GM18508 (cell line): ENCODE measurements at regions not wholly inside any gene's neighbourhood (a gene's known extent, or its start where the extent isn't known, plus 50 kb on each side); places are given as distances from the start of the nearest gene placed in this dataset.
"Not testable (repeated sequence)": the region's sequence is repeated elsewhere in the genome, so short reads cannot be mapped to it uniquely, and the experiment has no call there.

Experiments
- ATAC-seq: cut with Tn5 transposase; IDR thresholded peaks from one replicate; pipeline ENCODE4 v1.9.1; 2021; ENCODE audit warnings: moderate number of reproducible peaks; ENCODE audit not compliant: insufficient read depth, unreplicated experiment

DNA sequence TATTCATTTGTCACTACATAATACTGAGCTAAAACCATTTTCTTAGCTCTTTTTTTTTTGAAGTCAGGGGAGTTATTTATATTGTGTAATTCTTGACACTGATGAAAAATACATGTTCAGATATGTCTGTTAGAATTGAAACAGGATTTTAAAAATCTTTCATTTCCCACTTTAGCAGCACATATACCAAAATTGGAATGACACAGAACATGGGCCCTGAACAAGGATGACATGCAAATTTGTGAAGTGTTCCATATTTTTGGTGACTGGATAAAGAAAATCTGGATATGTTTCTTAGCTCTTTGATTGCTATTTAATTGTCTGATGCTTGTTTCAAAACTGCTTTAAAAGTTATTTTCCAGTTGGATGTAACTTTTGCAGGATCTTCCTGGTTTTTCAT is 1963.9 kb upstream of the LRRTM1 start:
- ATAC-seq = no peak

DNA sequence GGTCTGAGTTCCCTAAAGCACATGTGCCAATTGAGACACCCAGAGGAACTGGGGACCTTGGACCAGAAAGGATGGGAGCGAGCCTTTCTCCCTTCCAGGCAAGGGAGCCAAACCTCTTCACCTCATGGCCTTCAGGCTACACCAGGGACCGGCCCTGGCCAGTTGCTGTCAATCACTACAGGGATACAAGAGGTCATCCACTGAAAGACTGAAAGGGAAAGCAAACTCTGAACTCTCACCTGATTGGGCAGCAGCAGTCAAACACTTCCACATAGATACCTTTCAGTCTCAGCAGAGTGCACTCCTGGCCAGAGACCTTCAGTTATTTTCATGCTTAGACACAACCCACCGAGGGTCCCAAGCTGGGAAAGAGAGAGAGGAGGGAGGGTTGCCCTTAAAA is 1956.0 kb upstream of the LRRTM1 start:
- ATAC-seq = no peak

DNA sequence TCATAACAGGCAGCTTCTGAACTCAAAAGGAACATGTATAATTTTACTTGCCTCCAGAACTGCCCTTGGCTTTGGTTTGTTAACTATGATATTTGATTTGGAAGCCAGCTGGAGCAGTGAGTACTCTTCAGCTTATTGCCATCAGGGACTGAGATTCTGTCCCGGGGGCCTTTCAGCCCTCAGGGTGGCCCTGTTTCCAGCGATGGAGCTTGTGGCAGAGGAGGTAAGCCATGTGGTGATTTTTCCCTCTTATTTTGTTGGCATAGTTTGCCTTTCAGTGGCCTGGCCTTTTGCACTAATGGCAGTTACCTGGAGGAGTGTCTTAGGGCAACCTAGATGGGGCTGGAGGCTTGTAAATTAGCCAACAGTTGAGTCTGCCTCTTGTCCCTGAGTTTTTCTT is 1955.0 kb upstream of the LRRTM1 start:
- no peak for ATAC-seq

DNA sequence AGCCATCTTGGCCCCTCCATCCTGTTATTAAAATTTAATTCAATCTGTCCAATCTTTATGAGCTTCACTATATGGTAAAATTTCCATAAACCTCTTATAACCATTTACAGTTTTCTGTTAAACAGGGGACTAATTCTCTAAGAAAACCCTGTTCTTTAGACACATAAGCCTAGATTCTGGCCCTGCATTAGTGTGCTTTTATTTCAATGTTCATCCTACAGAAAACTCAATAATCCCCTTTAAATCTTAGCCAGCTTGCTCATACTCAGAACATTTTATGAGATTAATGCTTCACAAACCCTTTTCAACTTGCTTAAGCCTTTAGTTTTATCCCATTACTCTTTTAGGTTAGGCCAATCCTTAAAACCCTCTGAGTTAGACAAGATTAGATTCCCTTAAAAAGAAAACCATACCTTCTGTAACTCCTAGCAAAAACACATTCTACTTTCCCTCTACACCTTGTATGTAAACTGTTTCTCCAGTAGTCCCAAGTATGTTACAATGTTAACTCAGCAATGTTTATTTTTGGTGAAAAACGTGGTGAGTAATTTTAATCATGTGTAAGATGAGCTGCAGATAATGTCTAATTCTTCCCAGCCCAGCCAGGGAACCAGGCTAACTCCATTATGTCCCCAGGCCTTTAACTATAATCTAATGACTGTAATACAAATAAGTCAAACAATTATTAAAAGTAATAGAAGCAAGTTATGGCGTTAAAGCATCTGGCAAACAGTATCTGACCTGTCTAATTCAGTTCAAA is 1953.4 kb upstream of the LRRTM1 start:
- ATAC-seq = no peak

DNA sequence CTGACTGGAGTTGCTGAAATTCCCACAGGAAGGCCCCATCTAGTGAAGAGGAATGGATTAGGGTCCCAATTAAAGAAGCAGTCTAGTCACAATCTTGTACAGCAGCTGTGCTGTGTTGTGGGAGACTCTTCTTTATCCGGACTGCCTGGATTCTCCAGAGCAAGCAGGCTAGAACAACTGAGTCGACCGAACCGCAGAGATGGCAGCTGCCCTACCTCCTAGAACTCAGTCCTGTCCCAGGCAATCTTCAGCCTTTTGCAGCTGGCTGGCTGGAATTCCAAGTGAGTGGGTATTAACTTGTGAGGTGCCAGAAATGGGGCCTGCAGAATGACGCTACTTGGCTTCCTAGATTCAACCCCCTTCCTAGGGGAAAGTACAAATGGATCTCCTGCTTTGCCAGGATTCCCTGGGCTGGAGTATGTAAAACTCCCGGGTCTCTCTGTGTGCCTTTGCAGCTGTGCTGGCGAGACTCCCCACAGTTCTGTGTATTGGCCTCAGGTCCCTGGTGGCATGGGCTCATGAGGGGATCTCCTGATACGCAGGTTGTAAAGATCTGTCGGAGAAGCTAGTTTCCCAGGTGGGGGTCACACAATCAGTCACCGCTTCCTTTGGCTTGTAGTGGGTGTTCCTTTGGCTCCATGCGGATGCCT is 1952.6 kb upstream of the LRRTM1 start:
- ATAC-seq = no peak

DNA sequence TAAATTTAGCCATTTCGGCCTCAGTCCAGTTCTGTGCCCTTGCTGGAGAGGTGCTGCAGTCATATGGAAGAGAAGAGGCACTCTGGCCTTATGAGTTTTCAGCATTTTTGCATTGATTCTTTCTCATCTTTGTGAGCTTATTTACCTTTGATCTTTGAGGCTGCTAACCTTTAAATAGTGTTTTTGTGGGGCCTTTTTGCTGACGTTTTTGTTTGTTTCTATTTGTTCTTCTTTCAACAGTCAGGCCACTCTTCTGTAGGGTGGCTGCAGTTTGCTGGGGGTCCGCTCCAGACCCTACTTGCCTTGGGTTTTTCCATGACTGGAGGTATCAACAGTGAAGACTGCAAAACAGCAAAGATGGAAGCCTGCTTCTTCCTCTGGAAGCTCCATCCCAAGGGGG is 1951.7 kb upstream of the LRRTM1 start:
- no peak for ATAC-seq

DNA sequence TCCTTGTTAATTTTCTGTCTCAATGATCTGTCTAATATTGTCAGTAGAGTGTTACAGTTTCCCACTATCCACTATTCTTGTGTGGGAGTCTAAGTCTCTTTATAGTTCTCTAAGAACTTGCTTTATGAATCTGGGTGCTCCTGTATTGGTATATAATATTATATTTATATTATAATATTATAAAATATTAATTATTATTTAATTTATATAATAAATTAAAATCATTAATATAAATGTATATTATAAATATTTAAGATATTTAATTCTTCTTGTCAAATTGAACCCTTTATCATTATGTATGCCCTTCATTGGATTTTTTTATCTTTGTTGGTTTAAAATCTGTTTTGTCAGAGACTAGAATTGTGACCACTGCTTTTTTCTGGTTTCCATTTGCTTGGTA is 1950.2 kb upstream of the LRRTM1 start:
- no peak for ATAC-seq

DNA sequence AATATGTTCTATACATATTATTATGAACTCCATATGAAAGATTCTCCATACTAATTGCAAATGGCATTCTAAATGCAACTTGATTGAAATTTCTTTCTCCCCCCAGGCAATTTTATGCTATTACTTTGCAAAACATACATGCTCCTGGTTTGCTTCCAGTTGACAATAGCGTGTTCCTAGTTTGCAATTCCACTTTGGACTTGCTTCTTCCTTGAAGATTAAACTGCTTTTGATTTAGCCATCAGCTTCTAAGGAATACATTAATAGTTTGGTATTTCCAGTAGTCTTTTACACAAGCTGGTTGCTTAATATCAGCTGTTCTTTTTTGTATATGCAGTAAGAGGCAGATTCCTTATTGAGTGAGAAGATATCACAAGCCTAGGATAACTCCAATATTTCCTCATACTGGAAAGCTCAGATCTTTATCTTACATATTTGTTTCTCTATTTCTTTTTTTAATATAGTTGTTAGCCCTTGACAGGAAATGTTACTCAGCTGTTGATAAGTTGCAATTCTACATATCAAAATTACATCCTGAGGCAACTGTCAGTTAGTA is 1941.7 kb upstream of the LRRTM1 start:
- ATAC-seq = no peak

DNA sequence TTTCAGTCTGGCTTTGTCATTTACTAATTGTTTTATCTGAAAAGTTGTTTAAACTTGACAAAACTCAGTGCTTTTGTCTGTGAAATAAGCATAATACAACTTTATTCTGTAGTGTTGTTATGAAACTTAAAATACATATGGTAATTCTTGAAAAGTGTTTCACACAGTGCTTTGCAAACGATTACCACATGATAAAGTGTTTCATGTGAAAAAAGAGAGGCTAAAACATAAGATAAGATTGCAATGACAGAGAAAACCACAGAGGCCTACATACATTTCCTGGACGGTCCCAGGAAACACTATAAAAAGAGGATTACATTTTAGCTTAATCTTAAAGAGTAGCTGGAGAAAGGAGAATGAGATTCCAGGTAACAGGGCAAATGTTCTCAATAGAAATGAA is 1934.6 kb upstream of the LRRTM1 start:
- no peak for ATAC-seq

DNA sequence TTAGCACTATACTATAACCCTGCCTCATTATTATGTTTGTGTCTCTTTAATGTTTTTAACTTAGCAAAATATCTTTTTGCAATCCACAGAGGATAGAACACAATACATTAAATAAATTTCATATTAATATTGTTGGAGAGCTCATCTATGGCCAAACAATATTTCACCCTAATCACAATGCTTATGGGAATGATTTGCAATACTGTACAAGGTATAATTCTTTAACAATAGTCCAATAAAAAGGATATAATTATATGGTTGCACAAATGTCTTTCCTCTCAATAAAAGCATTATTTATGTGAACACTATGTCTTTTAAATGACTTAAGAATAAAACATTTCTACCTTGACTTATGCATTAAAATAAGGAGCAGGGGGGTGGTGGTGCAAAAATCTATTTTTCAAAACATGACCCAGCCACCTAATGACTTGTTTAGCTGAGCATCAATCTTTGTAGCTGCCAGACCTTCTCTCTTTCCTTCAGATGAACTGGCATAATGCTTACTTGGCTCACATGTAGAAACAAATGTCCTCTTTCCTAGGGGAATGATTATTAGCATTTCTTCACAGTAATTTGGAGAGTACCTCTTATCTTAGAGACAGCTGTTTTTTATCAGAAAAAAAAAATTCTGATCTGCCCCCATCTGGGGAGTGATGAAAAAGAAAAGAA is 1933.6 kb upstream of the LRRTM1 start:
- no peak for ATAC-seq

DNA sequence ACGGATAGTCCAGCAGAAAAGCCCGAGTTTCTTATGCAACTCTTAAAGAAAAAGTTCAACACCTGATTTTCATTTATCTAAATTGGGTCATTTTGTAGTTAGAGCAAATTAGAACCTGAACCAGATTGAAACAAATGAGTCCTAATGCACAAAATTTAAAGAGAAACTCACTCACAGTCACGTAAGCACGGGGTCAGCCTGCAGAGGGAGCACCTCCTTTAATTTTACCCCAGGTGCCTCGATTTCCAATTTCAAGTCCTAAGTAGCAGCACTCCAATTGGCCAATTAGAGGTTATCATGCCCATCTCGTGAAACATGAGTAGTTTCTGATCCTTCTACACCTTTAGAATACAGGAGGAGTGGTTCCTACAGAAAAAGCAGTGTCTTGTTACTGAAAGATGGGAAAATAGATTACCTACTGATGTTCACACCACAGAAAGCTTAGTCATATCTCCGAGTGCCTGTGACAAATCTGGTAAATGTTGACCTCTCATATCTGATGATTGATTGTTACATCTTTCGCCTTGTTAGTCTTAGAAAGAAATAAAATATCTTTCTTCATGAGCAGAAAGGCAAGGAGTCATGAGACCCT is 1929.8 kb upstream of the LRRTM1 start:
- ATAC-seq = no peak

DNA sequence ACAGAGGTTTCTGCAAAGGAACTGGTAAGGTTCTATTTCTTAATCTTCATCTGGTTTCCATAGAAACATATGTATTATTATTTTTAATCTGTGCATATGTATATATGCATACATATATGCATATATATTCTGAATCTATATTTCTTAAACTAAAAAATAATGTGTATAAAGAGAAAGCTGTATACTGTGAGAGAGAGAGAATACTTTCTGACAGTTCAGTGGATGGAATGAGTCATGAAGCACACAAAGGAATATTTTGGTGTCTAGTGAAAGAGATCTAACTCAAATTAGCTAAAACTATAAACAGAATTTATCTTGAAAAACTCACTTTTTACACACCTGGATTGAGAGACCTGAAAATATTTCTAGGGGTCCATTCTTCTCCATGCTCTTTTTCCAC is 1929.3 kb upstream of the LRRTM1 start:
- no peak for ATAC-seq

DNA sequence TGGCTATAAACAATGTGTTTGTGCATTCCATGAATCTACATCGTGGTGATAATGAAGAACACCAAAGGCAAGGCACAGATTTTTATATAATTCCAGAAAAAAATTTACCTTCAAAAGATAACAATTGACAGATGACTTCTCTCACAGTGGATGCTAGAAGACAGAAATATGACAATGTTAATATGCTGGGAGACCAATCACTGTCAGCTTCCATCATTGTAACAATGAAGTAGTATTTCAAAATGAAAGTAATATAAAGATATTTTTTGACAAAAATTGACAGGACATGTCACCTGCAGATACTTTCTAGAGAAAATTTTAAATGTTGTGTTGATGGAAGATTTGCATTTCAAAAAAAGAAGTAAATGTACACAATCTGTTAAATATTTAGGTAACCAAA is 1925.9 kb upstream of the LRRTM1 start:
- no peak for ATAC-seq

DNA sequence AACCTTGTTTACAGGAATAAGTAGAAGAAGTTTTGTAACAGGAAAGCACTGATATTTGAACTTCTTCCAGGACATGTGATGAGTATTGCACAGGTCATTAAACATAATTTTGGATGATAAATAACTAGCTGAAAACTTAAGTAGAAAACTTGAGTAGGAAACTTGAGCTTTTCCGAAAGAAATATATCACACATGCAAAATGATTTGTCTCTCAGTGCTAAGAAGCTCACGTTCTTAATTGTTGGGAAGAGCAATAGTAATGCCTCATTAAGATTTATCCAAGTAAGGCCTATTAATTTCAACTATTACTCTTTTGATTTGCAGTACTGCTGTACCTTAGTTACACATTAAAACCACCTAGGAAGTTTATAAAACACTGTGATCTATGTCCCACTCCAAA is 1921.9 kb upstream of the LRRTM1 start:
- no peak for ATAC-seq

DNA sequence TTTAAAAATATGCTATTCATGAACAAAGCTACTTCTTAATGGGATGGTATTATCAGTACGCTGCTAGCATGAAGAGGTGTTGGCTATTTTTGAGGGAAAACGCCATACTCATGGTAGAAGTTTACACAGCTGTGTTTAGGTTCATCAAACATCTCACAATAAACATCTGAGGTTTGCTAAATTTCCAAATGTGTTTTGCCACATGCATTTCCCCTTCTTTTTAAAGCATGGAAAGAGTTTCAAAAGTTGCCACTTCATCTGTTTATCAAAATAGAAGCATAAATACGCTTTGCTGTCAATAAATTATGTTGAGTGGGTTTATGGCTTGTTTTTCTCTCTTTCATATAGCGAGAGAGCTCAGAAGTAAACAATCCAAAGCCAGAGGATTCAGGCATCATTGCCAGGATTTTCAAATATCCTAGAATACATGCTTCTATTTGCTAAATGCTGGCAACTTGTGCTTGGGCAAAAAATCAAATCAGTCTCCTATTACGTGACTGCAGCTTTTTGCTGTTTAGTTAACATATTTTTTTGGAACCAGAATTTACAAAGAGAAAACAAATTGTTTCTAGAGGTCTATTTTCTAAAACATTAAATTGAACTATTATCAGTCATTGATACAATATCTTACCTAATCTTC is 1919.9 kb upstream of the LRRTM1 start:
- ATAC-seq = no peak

DNA sequence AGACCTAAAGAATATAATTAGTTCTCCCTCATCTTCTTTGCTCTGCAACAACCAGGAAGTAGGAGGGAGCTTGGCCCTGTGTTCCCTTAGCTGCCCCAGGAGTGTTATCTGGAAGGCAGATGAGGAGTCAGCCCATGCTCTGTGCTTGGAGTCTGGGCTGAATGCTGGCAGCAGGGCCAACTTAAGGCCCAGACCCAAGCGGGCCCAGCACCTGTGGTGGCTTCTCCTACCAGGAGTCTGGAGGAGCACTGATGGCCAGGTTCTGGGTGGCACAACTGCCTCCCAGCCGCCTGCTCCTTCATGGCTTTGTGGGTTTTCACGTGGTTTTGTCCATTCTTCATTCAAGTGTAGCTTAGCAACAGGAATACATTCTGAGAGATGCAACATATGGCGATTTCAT is 1910.7 kb upstream of the LRRTM1 start:
- ATAC-seq = no peak

DNA sequence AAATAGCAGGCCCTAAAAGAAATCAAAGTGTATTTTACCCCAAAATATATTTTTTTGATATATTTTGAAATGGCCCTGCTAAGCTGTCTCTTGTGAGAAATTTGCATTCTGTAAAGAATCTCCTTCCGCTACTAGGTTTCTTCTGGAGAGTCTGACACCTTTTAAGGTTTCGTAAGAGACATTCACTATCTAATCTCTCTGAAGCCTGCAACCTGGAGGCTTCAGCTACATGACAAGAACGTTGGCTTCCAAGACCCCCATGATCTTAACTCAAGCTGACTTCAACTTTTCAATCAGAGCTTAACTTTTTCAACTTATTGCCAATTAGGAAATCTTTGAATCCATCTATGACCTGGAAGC is 1894.9 kb upstream of the LRRTM1 start:
- no peak for ATAC-seq

DNA sequence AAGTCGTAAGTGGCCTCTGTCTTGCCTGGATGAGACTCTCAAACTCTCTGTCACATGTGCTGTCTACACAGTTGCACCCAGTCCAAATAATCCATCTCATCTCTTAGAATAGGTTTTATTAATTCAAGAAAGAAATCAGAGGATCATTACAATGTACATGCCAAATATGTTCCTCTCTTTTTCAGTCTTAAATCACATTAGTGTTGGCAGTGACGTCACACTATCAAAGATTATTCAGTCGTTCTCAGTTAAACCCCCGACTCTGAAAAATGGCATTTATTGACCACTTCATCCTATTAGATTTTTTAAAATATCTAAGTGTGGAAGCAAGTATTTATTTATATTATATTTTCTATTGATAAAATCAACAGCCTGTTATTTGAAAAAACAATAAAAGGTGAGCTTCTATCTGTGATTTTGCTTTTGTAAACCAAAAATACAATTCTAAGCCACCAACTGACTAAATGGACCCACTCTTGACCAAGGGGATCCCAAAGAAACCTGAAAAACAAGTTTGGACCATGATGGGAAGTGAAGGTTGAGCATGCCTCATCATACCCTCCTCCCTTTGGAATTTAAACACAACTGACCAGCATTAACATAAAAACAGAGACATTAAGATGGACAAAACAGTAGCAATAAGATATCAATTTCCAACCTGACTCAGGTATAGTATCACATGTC is 1894.4 kb upstream of the LRRTM1 start:
- ATAC-seq = no peak

DNA sequence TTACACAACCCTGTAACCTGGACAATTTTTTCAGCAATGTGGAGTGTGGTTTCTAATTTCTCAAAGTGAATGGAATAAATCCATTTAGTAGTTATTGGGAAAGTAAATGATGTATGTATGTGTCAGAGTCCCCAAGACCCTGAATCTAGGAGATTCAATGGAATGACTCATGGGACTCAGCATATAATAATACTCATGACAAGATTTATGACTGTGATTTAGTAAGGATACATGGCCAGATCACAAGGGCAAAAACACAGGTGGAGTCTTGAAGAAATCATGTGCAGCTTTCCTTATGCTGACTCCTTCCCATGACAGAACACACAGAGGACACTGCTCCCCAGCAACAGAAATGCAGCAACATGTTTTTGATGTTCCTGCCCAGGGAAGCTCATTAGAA is 1877.7 kb upstream of the LRRTM1 start:
- no peak for ATAC-seq

DNA sequence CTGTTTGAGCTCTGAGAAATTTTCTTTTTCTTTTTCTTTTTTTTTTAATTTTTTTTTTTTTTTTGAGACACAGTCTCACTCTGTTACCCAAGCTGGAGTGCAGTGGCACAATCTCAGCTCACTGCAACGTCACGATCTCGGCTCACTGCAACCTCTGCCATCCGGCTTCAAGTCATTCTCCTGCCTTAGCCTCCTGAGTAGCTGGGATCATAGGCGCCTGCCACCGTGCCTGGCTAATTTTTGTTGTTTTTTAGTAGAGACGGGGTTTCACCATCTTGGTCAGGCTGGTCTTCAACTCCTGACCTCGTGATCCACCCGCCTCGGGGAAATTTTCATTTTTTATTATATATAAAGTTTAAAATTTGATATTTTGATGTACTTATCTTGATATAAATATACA is 1870.7 kb upstream of the LRRTM1 start:
- ATAC-seq = not testable (repeated sequence)
